Activated CD8-positive, alpha-beta memory T cell treated with anti-CD3 and anti-CD28 coated beads for 24 hours (primary cell): ENCODE measurements at regions not wholly inside any gene's neighbourhood (a gene's known extent, or its start where the extent isn't known, plus 50 kb on each side); places are given as distances from the start of the nearest gene placed in this dataset.

Experiments
- DNase-seq: peaks from one replicate; pipeline ENCODE4 v3.0.0-alpha.2; 2020

GRCh38 chr4:155512046-155512445 lies 135.3 kb upstream of the MAP9 start:
- no peak for DNase-seq

GRCh38 chr4:155510771-155511170 lies 134.0 kb upstream of the MAP9 start:
- no peak for DNase-seq

GRCh38 chr4:155509555-155509954 lies 132.8 kb upstream of the MAP9 start:
- no peak for DNase-seq

- no peak for DNase-seq
Measured at GRCh38 chr4:155506745-155507144, 130.0 kb upstream of the MAP9 start.

- no peak for DNase-seq
Measured at GRCh38 chr4:155505321-155505720, 128.6 kb upstream of the MAP9 start.

- no peak for DNase-seq
Measured at GRCh38 chr4:155497306-155497705, 120.5 kb upstream of the MAP9 start.

- no peak for DNase-seq
Measured at GRCh38 chr4:155496294-155496626, 119.5 kb upstream of the MAP9 start.

GRCh38 chr4:155495572-155496293 lies 119.0 kb upstream of the MAP9 start:
- no peak for DNase-seq

GRCh38 chr4:155494037-155494718 lies 117.4 kb upstream of the MAP9 start:
- no peak for DNase-seq

GRCh38 chr4:155491336-155492120 lies 114.8 kb upstream of the MAP9 start:
- no peak for DNase-seq

- no peak for DNase-seq
Measured at GRCh38 chr4:155489271-155489670, 112.5 kb upstream of the MAP9 start.

GRCh38 chr4:155488691-155489090 lies 111.9 kb upstream of the MAP9 start:
- no peak for DNase-seq

- DNase-seq: no peak
Measured at GRCh38 chr4:155487210-155487609, 110.4 kb upstream of the MAP9 start.

GRCh38 chr4:155481150-155481549 lies 104.4 kb upstream of the MAP9 start:
- DNase-seq: no peak

- DNase-seq: no peak
Measured at GRCh38 chr4:155479835-155480234, 103.1 kb upstream of the MAP9 start.

- no peak for DNase-seq
Measured at GRCh38 chr4:155478336-155478835, 101.6 kb upstream of the MAP9 start.

- no peak for DNase-seq
Measured at GRCh38 chr4:155474758-155475157, 98.0 kb upstream of the MAP9 start.

GRCh38 chr4:155473420-155474095 lies 96.8 kb upstream of the MAP9 start:
- no peak for DNase-seq

GRCh38 chr4:155468282-155468681 lies 91.5 kb upstream of the MAP9 start:
- no peak for DNase-seq

GRCh38 chr4:155450676-155451075 lies 73.9 kb upstream of the MAP9 start:
- DNase-seq: no peak

GRCh38 chr4:155445306-155445705 lies 68.5 kb upstream of the MAP9 start:
- DNase-seq: no peak

GRCh38 chr4:155444721-155445120 lies 68.0 kb upstream of the MAP9 start:
- no peak for DNase-seq
